Fibroblast of the aortic adventitia (primary cell): ENCODE measurements at regions not wholly inside any gene's neighbourhood (a gene's known extent, or its start where the extent isn't known, plus 50 kb on each side); places are given as distances from the start of the nearest gene placed in this dataset.
"Not testable (repeated sequence)": the region's sequence is repeated elsewhere in the genome, so short reads cannot be mapped to it uniquely, and the experiment has no call there.

Experiments
- DNase-seq: peaks from one replicate; pipeline ENCODE4 v3.0.0-alpha.2; 2010; ENCODE audit warnings: low read depth
- H3K4me3 ChIP-seq: 2 replicates; pipeline ENCODE4 v1.5.1; 2011; ENCODE audit warnings: low read depth, mild to moderate bottlenecking, control low read depth, low read length, moderate library complexity
- TF ChIP-seq, protein P1 (sequence below): IDR thresholded peaks from 2 replicates; pipeline ENCODE4 v1.5.1; 2011; ENCODE audit warnings: mild to moderate bottlenecking, low read length, control low read depth, inconsistent platforms; ENCODE audit not compliant: insufficient read depth

GRCh38 chr2:39922679-39923405 is 143.8 kb upstream of the THUMPD2 start:
- TF ChIP-seq, protein P1, sequence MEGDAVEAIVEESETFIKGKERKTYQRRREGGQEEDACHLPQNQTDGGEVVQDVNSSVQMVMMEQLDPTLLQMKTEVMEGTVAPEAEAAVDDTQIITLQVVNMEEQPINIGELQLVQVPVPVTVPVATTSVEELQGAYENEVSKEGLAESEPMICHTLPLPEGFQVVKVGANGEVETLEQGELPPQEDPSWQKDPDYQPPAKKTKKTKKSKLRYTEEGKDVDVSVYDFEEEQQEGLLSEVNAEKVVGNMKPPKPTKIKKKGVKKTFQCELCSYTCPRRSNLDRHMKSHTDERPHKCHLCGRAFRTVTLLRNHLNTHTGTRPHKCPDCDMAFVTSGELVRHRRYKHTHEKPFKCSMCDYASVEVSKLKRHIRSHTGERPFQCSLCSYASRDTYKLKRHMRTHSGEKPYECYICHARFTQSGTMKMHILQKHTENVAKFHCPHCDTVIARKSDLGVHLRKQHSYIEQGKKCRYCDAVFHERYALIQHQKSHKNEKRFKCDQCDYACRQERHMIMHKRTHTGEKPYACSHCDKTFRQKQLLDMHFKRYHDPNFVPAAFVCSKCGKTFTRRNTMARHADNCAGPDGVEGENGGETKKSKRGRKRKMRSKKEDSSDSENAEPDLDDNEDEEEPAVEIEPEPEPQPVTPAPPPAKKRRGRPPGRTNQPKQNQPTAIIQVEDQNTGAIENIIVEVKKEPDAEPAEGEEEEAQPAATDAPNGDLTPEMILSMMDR = no peak
- DNase-seq = peak; percentile 78
- H3K4me3 ChIP-seq = no peak overlapping the region

GRCh38 chr2:39920307-39920801 is 141.3 kb upstream of the THUMPD2 start:
- DNase-seq = no peak
- TF ChIP-seq, protein P1 = no peak
- no peak overlapping the region for H3K4me3 ChIP-seq

GRCh38 chr2:39919511-39920306 is 140.7 kb upstream of the THUMPD2 start:
- no peak for DNase-seq
- no peak overlapping the region for H3K4me3 ChIP-seq
- TF ChIP-seq, protein P1 = no peak

GRCh38 chr2:39918886-39919285 is 139.8 kb upstream of the THUMPD2 start:
- no peak overlapping the region for H3K4me3 ChIP-seq
- TF ChIP-seq, protein P1 = no peak
- DNase-seq = no peak

- DNase-seq, H3K4me3 ChIP-seq: not testable (repeated sequence)
Observed at GRCh38 chr2:39917371-39917770, 138.3 kb upstream of the THUMPD2 start.

DNA sequence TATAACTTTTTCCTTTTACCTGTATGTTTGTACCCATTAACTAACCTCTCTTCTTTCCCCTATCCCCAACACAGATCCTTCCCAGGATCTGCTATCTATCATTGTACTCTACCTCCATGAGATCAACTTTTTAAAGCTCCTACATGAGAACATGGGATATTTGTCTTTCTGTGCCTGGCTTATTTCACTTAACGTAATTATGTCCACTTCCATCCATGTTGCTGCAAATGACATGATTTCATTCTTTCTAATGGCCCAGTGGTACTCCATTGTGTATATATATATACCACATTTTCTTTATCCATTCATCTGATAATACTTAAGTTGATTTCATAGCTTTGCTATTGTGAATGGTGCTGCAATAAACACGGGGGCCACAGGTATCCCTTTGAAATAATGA is 135.9 kb upstream of the THUMPD2 start:
- TF ChIP-seq, protein P1 = no peak
- no peak overlapping the region for H3K4me3 ChIP-seq
- no peak for DNase-seq
